ENCODE measurements at regions not wholly inside any gene's neighbourhood (a gene's known extent, or its start where the extent isn't known, plus 50 kb on each side); places are given as distances from the start of the nearest gene placed in this dataset.

DNA sequence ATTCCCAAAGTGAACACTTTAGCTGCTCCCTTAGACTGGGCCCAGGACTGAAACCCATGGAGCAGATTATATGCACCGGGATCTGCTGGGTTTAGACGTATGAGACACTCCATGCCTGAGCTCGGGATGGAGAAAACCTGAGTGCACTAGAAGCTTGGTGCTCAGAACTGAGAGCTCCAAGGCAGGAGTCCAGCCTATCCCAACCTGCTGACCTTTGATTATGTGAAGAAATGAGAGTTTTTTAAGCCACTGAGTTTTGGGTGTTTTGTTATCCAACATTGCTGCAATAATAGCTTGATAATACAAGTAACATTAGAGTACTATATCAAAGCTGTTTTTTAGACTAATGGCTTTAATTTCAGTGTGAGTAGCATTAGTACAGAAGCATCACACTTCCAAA, 131.5 kb upstream of the KCNK1 start:
- no peak for TF ChIP-seq CTCF (conservative IDR thresholded peaks at IDR 0.05 in 1 of 2, IDR thresholded peaks at IDR 0.05 in 1 of 2; ENCODE audit: extremely low read depth in 1 of 2, insufficient read depth in 1 of 2, low read depth in 1 of 2, low read length in 2 of 2)
- no peak for TF ChIP-seq EZH2 (IDR thresholded peaks at IDR 0.05; ENCODE audit: borderline replicate concordance, low read length)

Data from mammary epithelial cell (primary cell).